ENCODE measurements at regions not wholly inside any gene's neighbourhood (a gene's known extent, or its start where the extent isn't known, plus 50 kb on each side); places are given as distances from the start of the nearest gene placed in this dataset.

- no peaks in the 10 kb centered on the region for H4K20me1 ChIP-seq (ENCODE audit: control insufficient read depth, insufficient read depth)
- H3K9ac ChIP-seq (ENCODE audit: control insufficient read depth, insufficient read depth, low read length): no peak overlapping the region
- SMC1A ChIA-PET (ENCODE audit: uncharacterized antibody, unreplicated experiment): no interaction called here
- 16% methylated on average over 4 of the region's 4 CpGs for WGBS (ENCODE audit: insufficient coverage, insufficient replicate concordance, low lambda C conversion rate, missing lambda C conversion rate)
- in situ Hi-C loops (cut with MboI): no loop called here
- no peaks in the 10 kb centered on the region for H3K36me3 ChIP-seq (ENCODE audit: control insufficient read depth in 2 of 2, insufficient read depth in 2 of 2, low read length in 1 of 2)
- TF ChIP-seq PRDM15 (CRISPR knock-in tag; IDR thresholded peaks at IDR 0.05) (no peak), STAT1 (conservative IDR thresholded peaks at IDR 0.05) (no peak), ATF3 (IDR thresholded peaks at IDR 0.05; ENCODE audit: borderline replicate concordance, extremely low read depth, low read depth, low read length) (no peak), ZNF384 (IDR thresholded peaks at IDR 0.05; ENCODE audit: borderline replicate concordance, low read depth, low read length) (no peak)
- H3K9me3 ChIP-seq (replicated peaks; ENCODE audit: control insufficient read depth, insufficient read depth, low read length): no peaks in the 10 kb centered on the region
- no peak overlapping the region for H3K4me3 ChIP-seq
- POLR2A ChIA-PET: no interaction called here
- intact Hi-C loops (cut with micrococcal nuclease; ENCODE audit: unreplicated experiment): no loop called here
- no peak overlapping the region for H2AFZ ChIP-seq (ENCODE audit: control insufficient read depth, low read depth, low read length)
- no peak overlapping the region for H3K4me2 ChIP-seq (ENCODE audit: control insufficient read depth, insufficient read depth)
- H3K27me3 ChIP-seq (replicated peaks in 1 of 2; ENCODE audit: control insufficient read depth in 2 of 2, insufficient read depth in 2 of 2, low read length in 1 of 2): no peaks in the 10 kb centered on the region
- FAIRE-seq (no peak), ATAC-seq (no peak), DNase-seq (ENCODE audit: low read depth, low spot score) (no peak)
- H3K79me2 ChIP-seq (ENCODE audit: control insufficient read depth, insufficient read depth, low read length): no peaks in the 10 kb centered on the region
- CTCF ChIA-PET: no interaction called here
- no TSS peak for BruUV-seq (replicated peaks)
- H3K4me1 ChIP-seq (ENCODE audit: control insufficient read depth, insufficient read depth, low read length): no peaks in the 10 kb centered on the region
- RAD21 ChIA-PET (ENCODE audit: unreplicated experiment): no interaction called here
- no peak overlapping the region for H3K27ac ChIP-seq (ENCODE audit: control insufficient read depth, insufficient read depth)
Measured at GRCh38 chr2:5236249-5236648, 455.9 kb upstream of the SOX11 start.

All from GM12878 (cell line).